ACC112 (cell line): ENCODE measurements at regions not wholly inside any gene's neighbourhood (a gene's known extent, or its start where the extent isn't known, plus 50 kb on each side); places are given as distances from the start of the nearest gene placed in this dataset.

Source experiments
- H2AFZ ChIP-seq: fragments of 200-600 bp; sonication (generic); one replicate; pipeline ENCODE4 v1.6.0; 2017; ENCODE audit warnings: antibody characterized with exemption, low read length; ENCODE audit not compliant: unreplicated experiment
- H3K27ac ChIP-seq: fragments of 200-600 bp; sonication (generic); 2 replicates; pipeline ENCODE4 v1.5.1; 2014; ENCODE audit warnings: low read depth, mild to moderate bottlenecking, antibody characterized with exemption, low read length, moderate library complexity
- H3K27me3 ChIP-seq: fragments of 200-600 bp; sonication (generic); 2 replicates; pipeline ENCODE4 v1.6.1; 2014; ENCODE audit warnings: mild to moderate bottlenecking, antibody characterized with exemption, low read length, moderate library complexity, mixed read lengths; ENCODE audit not compliant: insufficient read depth
- H3K36me3 ChIP-seq: fragments of 200-600 bp; sonication (generic); 2 replicates; pipeline ENCODE4 v1.6.1; 2016; ENCODE audit warnings: mild to moderate bottlenecking, antibody characterized with exemption, low read length, moderate library complexity, mixed read lengths; ENCODE audit not compliant: insufficient read depth
- H3K4me1 ChIP-seq: fragments of 200-600 bp; sonication (generic); one replicate; pipeline ENCODE4 v1.6.1; 2016; ENCODE audit warnings: low read length, mixed read lengths; ENCODE audit not compliant: insufficient read depth, unreplicated experiment, control insufficient read depth
- H3K4me3 ChIP-seq: fragments of 200-600 bp; sonication (generic); 2 replicates; pipeline ENCODE4 v1.5.1; 2014; ENCODE audit warnings: mild to moderate bottlenecking, low read depth, low read length
- H3K79me2 ChIP-seq: fragments of 200-600 bp; sonication (generic); one replicate; pipeline ENCODE4 v1.6.0; 2016; ENCODE audit warnings: low read length; ENCODE audit not compliant: control insufficient read depth, unreplicated experiment, insufficient read depth

GRCh38 chr12:70044167-70044566, 199.1 kb upstream of the CNOT2 start:
- H3K27me3 ChIP-seq: no peaks in the 10 kb centered on the region
- no peak overlapping the region for H3K4me3 ChIP-seq
- no peak overlapping the region for H3K27ac ChIP-seq

GRCh38 chr12:70045036-70045435, 198.2 kb upstream of the CNOT2 start:
- H3K36me3 ChIP-seq: no peaks in the 10 kb centered on the region
- no peak overlapping the region for H3K27ac ChIP-seq
- H2AFZ ChIP-seq: no peak overlapping the region
- H3K79me2 ChIP-seq: no peaks in the 10 kb centered on the region
- H3K4me3 ChIP-seq: no peak overlapping the region
- H3K27me3 ChIP-seq: no peaks in the 10 kb centered on the region
- no peaks in the 10 kb centered on the region for H3K4me1 ChIP-seq

More at GRCh38 chr12:70044167-70044566, 199.1 kb upstream of the CNOT2 start:
- Histone ChIP-seq H3K4me1 (no peaks in the 10 kb centered on the region), H2AFZ (no peak overlapping the region), H3K79me2 (no peaks in the 10 kb centered on the region), H3K36me3 (no peaks in the 10 kb centered on the region)

GRCh38 chr12:70045514-70045913, 197.7 kb upstream of the CNOT2 start:
- Histone ChIP-seq H3K4me3 (no peak overlapping the region), H2AFZ (no peak overlapping the region), H3K27ac (no peak overlapping the region), H3K27me3 (no peaks in the 10 kb centered on the region), H3K79me2 (no peaks in the 10 kb centered on the region), H3K36me3 (no peaks in the 10 kb centered on the region), H3K4me1 (no peaks in the 10 kb centered on the region)

GRCh38 chr12:70048521-70049250, 194.5 kb upstream of the CNOT2 start:
- Histone ChIP-seq H2AFZ (no peak overlapping the region), H3K36me3 (no peaks in the 10 kb centered on the region)

GRCh38 chr12:70049596-70050360, 193.5 kb upstream of the CNOT2 start:
- no peak overlapping the region for H3K4me3 ChIP-seq

More at GRCh38 chr12:70048521-70049250, 194.5 kb upstream of the CNOT2 start:
- Histone ChIP-seq H3K79me2 (no peaks in the 10 kb centered on the region), H3K27me3 (no peaks in the 10 kb centered on the region), H3K4me3 (no peak overlapping the region), H3K4me1 (peaks cover 11% of the 10 kb centered on the region), H3K27ac (no peak overlapping the region)

GRCh38 chr12:70052476-70052875, 190.8 kb upstream of the CNOT2 start:
- no peaks in the 10 kb centered on the region for H3K36me3 ChIP-seq
- no peak overlapping the region for H3K27ac ChIP-seq
- peaks cover 11% of the 10 kb centered on the region for H3K4me1 ChIP-seq
- H3K27me3 ChIP-seq: no peaks in the 10 kb centered on the region
- no peak overlapping the region for H2AFZ ChIP-seq
- H3K4me3 ChIP-seq: no peak overlapping the region
- H3K79me2 ChIP-seq: no peaks in the 10 kb centered on the region

More at GRCh38 chr12:70049596-70050360, 193.5 kb upstream of the CNOT2 start:
- Histone ChIP-seq H3K27ac (no peak overlapping the region), H3K36me3 (no peaks in the 10 kb centered on the region), H2AFZ (no peak overlapping the region), H3K79me2 (no peaks in the 10 kb centered on the region), H3K27me3 (no peaks in the 10 kb centered on the region), H3K4me1 (peaks cover 11% of the 10 kb centered on the region)

- Histone ChIP-seq H3K27me3 (no peaks in the 10 kb centered on the region), H3K4me1 (peaks cover 11% of the 10 kb centered on the region), H3K4me3 (no peak overlapping the region), H2AFZ (no peak overlapping the region), H3K79me2 (no peaks in the 10 kb centered on the region), H3K27ac (no peak overlapping the region), H3K36me3 (no peaks in the 10 kb centered on the region)
Observed at GRCh38 chr12:70052931-70053497, 190.2 kb upstream of the CNOT2 start.

GRCh38 chr12:70059373-70059772, 183.9 kb upstream of the CNOT2 start:
- Histone ChIP-seq H3K36me3 (no peaks in the 10 kb centered on the region), H3K4me3 (no peak overlapping the region), H3K79me2 (no peaks in the 10 kb centered on the region), H3K27me3 (no peaks in the 10 kb centered on the region), H3K27ac (no peak overlapping the region), H3K4me1 (no peaks in the 10 kb centered on the region), H2AFZ (no peak overlapping the region)

GRCh38 chr12:70060634-70061033, 182.6 kb upstream of the CNOT2 start:
- no peak overlapping the region for H3K4me3 ChIP-seq
- H3K27me3 ChIP-seq: no peaks in the 10 kb centered on the region
- H2AFZ ChIP-seq: no peak overlapping the region
- H3K4me1 ChIP-seq: no peaks in the 10 kb centered on the region
- no peak overlapping the region for H3K27ac ChIP-seq
- no peaks in the 10 kb centered on the region for H3K36me3 ChIP-seq
- H3K79me2 ChIP-seq: no peaks in the 10 kb centered on the region

GRCh38 chr12:70068743-70069142, 174.5 kb upstream of the CNOT2 start:
- no peaks in the 10 kb centered on the region for H3K4me1 ChIP-seq
- no peaks in the 10 kb centered on the region for H3K79me2 ChIP-seq
- no peak overlapping the region for H3K4me3 ChIP-seq
- H3K27me3 ChIP-seq: no peaks in the 10 kb centered on the region
- H2AFZ ChIP-seq: no peak overlapping the region
- H3K36me3 ChIP-seq: no peaks in the 10 kb centered on the region
- H3K27ac ChIP-seq: no peak overlapping the region
